GM19397 (cell line): ENCODE measurements at regions not wholly inside any gene's neighbourhood (a gene's known extent, or its start where the extent isn't known, plus 50 kb on each side); places are given as distances from the start of the nearest gene placed in this dataset.
A peak's percentile ranks its signal among the peaks of the same experiment; 100 is the strongest.

Experiments
- ATAC-seq: cut with Tn5 transposase; IDR thresholded peaks from one replicate; pipeline ENCODE4 v1.9.1; 2021; ENCODE audit warnings: mild to moderate bottlenecking, moderate library complexity; ENCODE audit not compliant: unreplicated experiment

DNA sequence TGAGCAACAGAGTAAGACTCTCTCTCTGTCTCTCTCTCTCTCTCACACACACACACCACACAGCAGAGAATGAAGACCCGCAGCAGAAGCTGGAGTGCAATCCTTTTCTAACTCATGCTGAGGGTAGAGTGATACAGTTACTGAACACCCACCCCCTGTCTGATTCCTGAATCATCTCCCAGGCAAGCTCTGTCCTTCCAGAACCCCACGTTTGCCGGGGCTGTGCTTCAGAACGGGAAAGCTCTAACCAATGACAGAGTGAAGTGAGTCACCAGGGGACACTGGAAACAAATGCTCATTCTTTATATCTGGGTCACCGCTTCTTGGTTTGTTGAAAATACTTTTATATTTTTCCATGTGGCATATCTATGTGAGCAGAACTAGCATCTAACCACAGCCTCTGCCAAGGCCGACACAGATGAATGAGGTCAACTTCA lies 553.7 kb upstream of the AMELY start:
- ATAC-seq: no peak

DNA sequence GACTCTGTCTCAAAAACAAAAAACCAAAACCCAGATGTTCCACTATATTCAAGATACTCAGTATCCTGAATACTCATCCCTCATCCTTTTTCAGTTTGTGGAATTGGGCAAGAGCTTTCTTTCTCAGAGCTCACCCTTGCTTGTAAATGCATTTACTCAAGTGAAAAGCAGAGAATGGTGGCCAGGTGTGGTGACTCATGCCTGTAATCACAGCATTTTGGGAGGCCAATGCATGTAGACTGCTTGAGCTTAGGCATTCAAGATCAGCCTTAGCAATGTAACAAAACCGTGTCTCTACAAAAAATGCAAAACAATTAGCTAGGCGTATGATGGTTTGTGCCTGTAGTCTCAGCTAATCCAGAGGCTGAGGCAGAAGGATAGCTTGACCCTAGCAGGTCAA lies 553.2 kb upstream of the AMELY start:
- ATAC-seq: no peak

DNA sequence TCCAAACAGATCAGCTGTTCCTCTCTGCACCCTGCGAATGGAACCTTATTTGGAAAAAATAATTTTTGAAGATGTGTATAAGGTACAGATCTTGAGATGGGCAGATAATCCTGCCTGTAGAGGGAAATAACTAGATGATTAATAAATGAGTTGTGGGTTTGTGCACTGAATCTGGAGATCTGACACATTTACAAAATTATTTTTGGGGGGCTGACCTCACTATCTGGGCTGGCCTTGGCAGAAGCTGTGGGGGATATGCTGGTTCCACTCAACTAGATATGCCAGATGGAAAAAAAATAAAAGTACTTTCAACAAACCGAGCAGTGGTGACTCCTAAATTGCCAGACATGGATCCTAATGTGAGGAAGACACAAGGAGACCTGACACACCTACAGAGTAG lies 552.2 kb upstream of the AMELY start:
- no peak for ATAC-seq

GRCh38 chrY:7463196-7463595 lies 551.6 kb upstream of the AMELY start:
- no peak for ATAC-seq

DNA sequence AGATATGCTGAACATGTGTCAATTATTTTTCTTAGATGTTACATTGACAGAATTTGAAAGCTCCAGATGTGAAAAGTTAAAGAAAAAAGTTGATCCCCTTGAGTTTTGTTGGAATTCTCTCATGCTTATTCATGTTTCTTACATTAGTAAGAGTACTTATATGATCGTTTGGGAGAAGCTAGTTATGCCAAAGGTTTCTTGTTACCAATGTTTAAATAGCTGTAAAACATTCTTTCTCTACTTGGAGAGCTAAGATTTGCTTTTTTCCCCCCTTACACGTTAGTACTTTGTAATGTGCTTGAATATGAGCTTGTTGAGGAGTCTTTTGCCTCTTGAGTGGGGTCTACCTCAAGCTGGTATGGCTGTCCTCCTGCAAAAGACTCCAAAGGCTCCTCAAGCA lies 551.1 kb upstream of the AMELY start:
- no peak for ATAC-seq

- ATAC-seq: no peak
Measured at GRCh38 chrY:7461873-7462525, 550.4 kb upstream of the AMELY start.

GRCh38 chrY:7459802-7460201 lies 548.2 kb upstream of the AMELY start:
- no peak for ATAC-seq

GRCh38 chrY:7458301-7459078 lies 546.9 kb upstream of the AMELY start:
- ATAC-seq: no peak

DNA sequence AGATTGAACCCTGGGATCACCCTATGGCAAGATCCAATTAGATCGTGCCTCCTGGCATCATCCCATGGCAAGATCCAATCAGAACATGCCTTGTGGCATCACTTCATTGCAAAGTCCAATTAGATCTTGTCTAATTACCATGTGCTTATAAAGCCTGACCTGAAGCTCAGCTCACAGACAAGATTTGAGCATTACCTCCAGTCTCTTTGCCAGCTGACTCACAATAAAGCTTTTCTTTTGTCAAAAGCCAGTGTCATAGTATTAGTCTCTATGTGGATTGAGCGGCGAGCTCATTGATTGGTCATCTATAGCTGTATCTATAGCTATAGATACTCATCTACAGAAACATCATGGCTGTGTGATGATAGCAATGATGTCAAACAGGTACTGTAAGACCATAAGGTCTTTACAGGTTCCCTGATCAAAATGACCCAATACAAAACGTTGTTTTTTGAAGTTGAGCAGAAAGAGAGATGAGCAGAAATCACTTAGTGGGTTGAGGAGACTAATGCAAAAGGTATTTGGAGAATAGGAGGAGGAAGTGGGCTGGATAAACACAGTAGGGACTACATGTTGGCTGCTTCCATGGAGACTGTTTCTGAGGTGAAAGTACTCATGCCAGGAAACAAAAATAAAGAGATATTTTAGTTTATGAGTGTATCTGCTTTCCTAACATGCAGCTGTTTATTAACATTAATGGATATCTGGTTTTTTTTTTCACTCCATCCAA lies 545.9 kb upstream of the AMELY start:
- no peak for ATAC-seq

DNA sequence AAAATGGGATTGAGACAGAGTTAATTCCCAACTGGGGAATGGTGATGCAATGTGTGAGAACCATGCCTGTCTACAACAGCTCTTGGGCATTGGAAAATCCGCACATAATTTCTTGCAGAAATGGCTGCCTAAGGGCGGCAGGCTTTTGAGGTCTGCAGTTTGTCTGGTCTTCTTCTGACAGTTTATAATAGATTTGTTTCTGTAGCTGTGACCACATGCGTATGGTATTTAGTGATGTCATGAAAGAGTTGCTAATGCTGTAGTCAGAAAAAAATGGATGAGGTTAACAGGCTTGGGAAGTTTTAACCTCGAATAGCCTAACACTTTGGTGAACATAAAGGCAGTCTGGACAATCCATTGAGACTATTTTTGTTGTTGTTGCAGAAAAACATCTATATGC lies 544.1 kb upstream of the AMELY start:
- ATAC-seq: no peak

GRCh38 chrY:7453336-7453735 lies 541.8 kb upstream of the AMELY start:
- ATAC-seq: peak; percentile 100

- no peak for ATAC-seq
Measured at GRCh38 chrY:7452246-7452645, 540.7 kb upstream of the AMELY start.

DNA sequence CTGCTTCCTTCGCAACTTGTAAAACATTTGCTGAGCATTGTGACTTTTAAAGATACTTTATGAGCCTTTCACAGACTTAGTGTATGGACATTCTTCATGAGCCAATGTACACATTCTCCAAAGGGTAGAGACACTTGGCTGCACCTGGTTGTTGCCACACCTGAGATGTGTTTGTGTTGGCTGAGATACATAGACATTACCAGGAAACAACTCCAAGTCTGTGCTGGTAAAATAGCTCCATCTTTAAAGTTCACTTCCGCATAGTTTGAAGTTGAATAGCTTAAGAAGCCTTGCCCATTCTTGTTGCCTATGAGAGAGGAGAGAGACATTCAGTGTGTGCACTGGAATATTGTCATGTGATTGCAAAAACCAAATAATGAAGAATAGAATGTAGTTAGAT lies 538.3 kb upstream of the AMELY start:
- no peak for ATAC-seq

DNA sequence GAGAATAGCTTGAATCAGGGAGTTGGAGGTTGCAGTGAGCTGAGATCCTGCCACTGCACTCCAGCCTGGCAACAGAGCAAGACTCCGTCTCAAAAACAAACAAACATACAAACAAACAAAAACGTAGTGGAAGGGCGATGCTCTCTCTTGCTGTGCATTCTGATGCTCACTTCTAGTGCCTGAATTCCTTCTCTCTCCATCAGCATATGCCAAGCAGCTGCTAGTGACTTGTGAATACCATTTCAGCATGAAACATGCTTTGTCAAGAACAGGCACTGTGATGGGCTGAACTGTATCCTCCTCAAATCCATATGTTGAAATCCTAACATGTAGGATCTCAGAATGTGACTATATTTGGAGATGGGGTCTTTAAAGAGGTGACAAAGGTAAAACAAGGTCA lies 537.1 kb upstream of the AMELY start:
- ATAC-seq: no peak

- no peak for ATAC-seq
Measured at GRCh38 chrY:7447881-7448516, 536.4 kb upstream of the AMELY start.

- no peak for ATAC-seq
Measured at GRCh38 chrY:7444141-7444540, 532.6 kb upstream of the AMELY start.

DNA sequence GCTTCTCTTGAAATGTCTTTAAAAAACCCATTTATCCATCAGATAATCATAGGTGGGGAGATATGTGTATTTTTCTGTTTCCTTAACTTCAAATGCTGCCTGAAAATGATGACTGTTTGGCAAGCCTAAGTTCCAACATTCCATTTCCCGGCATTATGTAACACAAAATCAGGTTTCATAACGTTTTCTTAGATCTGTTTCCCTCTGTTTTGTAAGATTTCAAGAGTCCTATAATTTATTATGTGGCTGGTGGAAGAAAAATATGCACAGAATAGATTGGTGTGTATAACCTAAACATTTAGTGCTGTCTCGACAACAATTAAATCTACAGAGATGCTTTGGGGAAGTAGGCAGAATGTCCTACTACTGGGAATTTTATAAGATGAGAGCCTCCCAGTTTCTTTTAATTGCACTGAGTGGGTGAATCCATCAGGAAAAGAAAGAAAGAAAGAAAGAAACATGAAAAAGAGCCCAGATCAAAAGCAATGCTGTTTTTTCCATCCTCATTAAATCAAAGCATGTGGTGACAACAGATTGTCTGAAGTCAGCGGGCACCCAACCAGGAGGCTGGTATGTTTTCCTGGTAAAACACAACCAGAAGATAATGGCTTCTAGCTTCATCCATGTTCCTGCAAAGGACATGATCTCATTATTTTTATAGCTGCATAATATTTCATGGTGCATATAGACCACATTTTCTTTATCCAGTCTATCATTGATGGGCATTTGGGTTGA lies 529.4 kb upstream of the AMELY start:
- no peak for ATAC-seq

DNA sequence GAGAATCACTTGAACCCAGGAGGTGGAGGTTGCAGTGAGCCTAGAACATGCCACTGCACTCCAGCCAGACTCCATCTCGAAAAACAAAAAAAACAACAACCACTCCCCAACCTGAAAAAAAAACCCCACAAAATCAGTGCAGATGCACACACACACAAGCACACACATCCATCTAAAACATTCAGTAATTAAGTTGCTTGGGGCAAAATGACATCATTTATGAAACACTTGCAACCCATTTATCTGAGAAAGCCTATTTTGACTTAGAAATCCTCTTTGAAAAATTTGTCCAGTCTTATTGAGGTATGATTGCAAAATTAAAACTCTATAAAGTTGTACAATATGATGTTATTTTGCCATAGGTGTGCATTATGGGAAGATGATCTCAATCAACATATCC lies 525.5 kb upstream of the AMELY start:
- no peak for ATAC-seq

GRCh38 chrY:7433817-7434809 lies 522.6 kb upstream of the AMELY start:
- no peak for ATAC-seq

DNA sequence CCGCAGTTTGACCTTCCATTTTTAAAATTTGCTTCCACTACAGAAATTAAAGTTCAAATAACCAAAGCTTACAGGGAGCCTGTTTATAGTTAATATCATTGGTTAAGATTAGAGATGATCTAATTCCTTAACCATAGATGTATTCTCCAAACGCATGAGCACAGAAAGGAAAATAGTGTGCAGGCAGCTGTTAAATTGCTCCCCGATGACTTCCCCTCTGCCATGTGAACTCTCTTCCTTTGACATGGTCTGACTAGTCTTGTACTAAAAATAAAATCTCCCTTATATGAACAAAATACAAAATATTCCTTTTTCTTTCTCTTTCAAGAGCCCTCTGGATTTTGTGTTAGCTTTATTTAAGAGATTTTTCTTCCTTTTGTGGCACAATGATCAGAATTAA lies 507.6 kb upstream of the AMELY start:
- ATAC-seq: no peak
